Neural cell (in vitro differentiated cells): ENCODE measurements at regions not wholly inside any gene's neighbourhood (a gene's known extent, or its start where the extent isn't known, plus 50 kb on each side); places are given as distances from the start of the nearest gene placed in this dataset.

Experiments used
- CTCF ChIP-seq: fragments of 450-650 bp; IDR thresholded peaks from 2 replicates; pipeline ENCODE4 v1.5.1; 2014; ENCODE audit warnings: antibody characterized with exemption, mild to moderate bottlenecking, moderate library complexity; ENCODE audit not compliant: poor library complexity, severe bottlenecking
- EP300 ChIP-seq: fragments of 450-650 bp; conservative IDR thresholded peaks from 2 replicates; pipeline ENCODE4 v1.6.1; 2014; ENCODE audit warnings: antibody characterized with exemption, mild to moderate bottlenecking, moderate library complexity; ENCODE audit not compliant: poor library complexity, severe bottlenecking
- EZH2 ChIP-seq: fragments of 200-600, 300-800 bp; shearing (Covaris generic), sonication (generic); IDR thresholded peaks from 2 replicates; pipeline ENCODE4 v1.6.1; 2014; ENCODE audit warnings: antibody characterized with exemption, low read length, borderline replicate concordance, mild to moderate bottlenecking; ENCODE audit not compliant: insufficient read depth, poor library complexity, severe bottlenecking
- MXI1 ChIP-seq: fragments of 450-650 bp; conservative IDR thresholded peaks from 2 replicates; pipeline ENCODE4 v1.6.1; 2014; ENCODE audit warnings: antibody characterized with exemption, mild to moderate bottlenecking; ENCODE audit not compliant: poor library complexity, severe bottlenecking
- POLR2AphosphoS5 ChIP-seq: IDR thresholded peaks from 2 replicates; pipeline ENCODE4 v1.6.1; 2012
- RAD21 ChIP-seq: fragments of 450-650 bp; conservative IDR thresholded peaks from 2 replicates; pipeline ENCODE4 v1.6.1; 2014; ENCODE audit warnings: antibody characterized with exemption, mild to moderate bottlenecking, moderate library complexity
- REST ChIP-seq: IDR thresholded peaks from 2 replicates; pipeline ENCODE4 v1.6.1; 2012; ENCODE audit warnings: borderline replicate concordance
- SMC3 ChIP-seq: fragments of 450-650 bp; conservative IDR thresholded peaks from 2 replicates; pipeline ENCODE4 v1.6.1; 2014; ENCODE audit warnings: antibody characterized with exemption, mild to moderate bottlenecking, moderate library complexity; ENCODE audit not compliant: poor library complexity

GRCh38 chr3:27565201-27565852, 81.1 kb upstream of the SLC4A7 start:
- TF ChIP-seq CTCF (no peak), SMC3 (no peak), POLR2AphosphoS5 (no peak), EZH2 (no peak), EP300 (no peak), REST (no peak), RAD21 (no peak), MXI1 (no peak)
